OCI-LY7 (cell line): ENCODE measurements at regions not wholly inside any gene's neighbourhood (a gene's known extent, or its start where the extent isn't known, plus 50 kb on each side); places are given as distances from the start of the nearest gene placed in this dataset.

Experiments used
- BruUV-seq: library from RNA; stranded (reverse); fragments of 400-500 nt; replicated peaks from 2 replicates; lab custom pipeline; 2021; lab: Mats Ljungman, UMichigan
- CTCF ChIA-PET: fragments of 300-600 bp; sonication (Branson Sonifier 250); formaldehyde crosslinking; loops from one replicate; lab custom pipeline; 2022; ENCODE audit warnings: antibody characterized with exemption; ENCODE audit not compliant: unreplicated experiment; lab: Charles Lee
- POLR2A ChIA-PET: fragments of 300-600 bp; sonication (Branson Sonifier 250); formaldehyde crosslinking; loops from one replicate; lab custom pipeline; 2022; ENCODE audit warnings: antibody characterized with exemption; lab: Charles Lee
- DNase-seq: peaks from one replicate; pipeline ENCODE4 v3.0.0-alpha.2; 2015; ENCODE audit warnings: low spot score
- H2AFZ ChIP-seq: fragments of 200-600 bp; sonication (generic), shearing (Covaris generic); 2 replicates; pipeline ENCODE4 v1.6.1; 2014; ENCODE audit warnings: mild to moderate bottlenecking, antibody characterized with exemption, low read length, moderate library complexity
- H3K27ac ChIP-seq: fragments of 200-600 bp; sonication (generic); 2 replicates; pipeline ENCODE4 v1.5.1; 2014; ENCODE audit warnings: mixed run types, low read depth, mild to moderate bottlenecking, moderate library complexity, low read length, inconsistent platforms; ENCODE audit not compliant: poor library complexity, severe bottlenecking
- H3K36me3 ChIP-seq: fragments of 200-600 bp; sonication (generic); 2 replicates; pipeline ENCODE4 v1.6.1; 2014; ENCODE audit warnings: mild to moderate bottlenecking, antibody characterized with exemption, low read length, moderate library complexity, mixed read lengths; ENCODE audit not compliant: insufficient read depth
- H3K4me1 ChIP-seq: fragments of 200-600 bp; sonication (generic); 2 replicates; pipeline ENCODE4 v1.5.1; 2014; ENCODE audit warnings: mild to moderate bottlenecking, low read length; ENCODE audit not compliant: insufficient read depth, poor library complexity, severe bottlenecking
- H3K4me2 ChIP-seq: fragments of 200-600 bp; sonication (generic); 2 replicates; pipeline ENCODE4 v1.6.1; 2014; ENCODE audit warnings: mild to moderate bottlenecking, low read length
- H3K4me3 ChIP-seq: fragments of 200-600 bp; sonication (generic); 2 replicates; pipeline ENCODE4 v1.5.1; 2014; ENCODE audit warnings: mild to moderate bottlenecking, low read depth, low read length; ENCODE audit not compliant: poor library complexity, severe bottlenecking
- H3K79me2 ChIP-seq: fragments of 200-600 bp; sonication (generic); 2 replicates; pipeline ENCODE4 v1.6.1; 2016; ENCODE audit warnings: low read depth, mild to moderate bottlenecking, low read length, moderate library complexity, mixed read lengths; ENCODE audit not compliant: insufficient read depth
- H3K9me2 ChIP-seq: fragments of 200-600 bp; sonication (generic); 2 replicates; pipeline ENCODE4 v1.6.1; 2016; ENCODE audit warnings: mild to moderate bottlenecking, low read length, mixed read lengths; ENCODE audit not compliant: insufficient read depth
- H3K9me3 ChIP-seq: fragments of 200-600 bp; sonication (generic); 2 replicates; pipeline ENCODE4 v1.6.1; 2014; ENCODE audit warnings: mild to moderate bottlenecking, mixed run types, low read length, mixed read lengths
- H4K20me1 ChIP-seq: fragments of 200-600 bp; sonication (generic); 2 replicates; pipeline ENCODE4 v1.6.1; 2014; ENCODE audit warnings: mild to moderate bottlenecking, antibody characterized with exemption, low read length, moderate library complexity, mixed read lengths; ENCODE audit not compliant: insufficient read depth
- EZH2phosphoT487 ChIP-seq: fragments of 200-600 bp; sonication (generic); IDR thresholded peaks from 2 replicates; pipeline ENCODE4 v1.6.1; 2018; ENCODE audit warnings: low read depth, borderline replicate concordance, mild to moderate bottlenecking, mixed run types, antibody characterized with exemption, low read length, moderate library complexity, mixed read lengths
- intact Hi-C: fragments of 100-400 bp; cut with micrococcal nuclease; formaldehyde crosslinking; loops from one replicate; pipeline ENCODE4 v1.10.0; 2022; ENCODE audit not compliant: unreplicated experiment
- TF ChIP-seq, protein P1 (sequence below): fragments of 200-600 bp; sonication (generic); conservative IDR thresholded peaks from 2 replicates; pipeline ENCODE4 v1.5.1; 2014; ENCODE audit warnings: mild to moderate bottlenecking, antibody characterized with exemption, low read length, moderate library complexity, mixed read lengths

DNA sequence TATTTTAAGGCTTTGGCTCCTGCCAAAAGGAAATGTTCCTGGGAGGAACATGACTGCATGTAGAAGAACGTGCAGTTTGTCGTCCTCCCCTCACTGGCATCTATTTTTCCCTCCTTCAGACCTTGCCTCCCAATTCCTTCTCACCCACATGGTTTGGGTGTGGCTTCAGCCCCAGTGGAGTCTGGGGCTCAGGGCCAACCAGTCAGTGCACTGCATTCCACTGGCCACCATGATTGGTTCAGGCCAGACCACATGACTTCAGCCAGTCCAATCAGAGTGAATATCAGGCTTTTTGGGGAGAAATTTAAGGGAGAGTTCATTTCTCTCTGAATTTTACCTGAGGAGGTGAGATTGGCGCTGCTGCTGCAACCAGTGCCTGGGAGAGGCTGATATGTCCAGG is 171.6 kb downstream of the ZIC5 start:
- no peak overlapping the region for H3K27ac ChIP-seq
- no peaks in the 10 kb centered on the region for H3K9me3 ChIP-seq
- ChIA-PET CTCF (no interaction called here), POLR2A (no interaction called here)
- no peak for TF ChIP-seq EZH2phosphoT487
- TF ChIP-seq, protein P1, sequence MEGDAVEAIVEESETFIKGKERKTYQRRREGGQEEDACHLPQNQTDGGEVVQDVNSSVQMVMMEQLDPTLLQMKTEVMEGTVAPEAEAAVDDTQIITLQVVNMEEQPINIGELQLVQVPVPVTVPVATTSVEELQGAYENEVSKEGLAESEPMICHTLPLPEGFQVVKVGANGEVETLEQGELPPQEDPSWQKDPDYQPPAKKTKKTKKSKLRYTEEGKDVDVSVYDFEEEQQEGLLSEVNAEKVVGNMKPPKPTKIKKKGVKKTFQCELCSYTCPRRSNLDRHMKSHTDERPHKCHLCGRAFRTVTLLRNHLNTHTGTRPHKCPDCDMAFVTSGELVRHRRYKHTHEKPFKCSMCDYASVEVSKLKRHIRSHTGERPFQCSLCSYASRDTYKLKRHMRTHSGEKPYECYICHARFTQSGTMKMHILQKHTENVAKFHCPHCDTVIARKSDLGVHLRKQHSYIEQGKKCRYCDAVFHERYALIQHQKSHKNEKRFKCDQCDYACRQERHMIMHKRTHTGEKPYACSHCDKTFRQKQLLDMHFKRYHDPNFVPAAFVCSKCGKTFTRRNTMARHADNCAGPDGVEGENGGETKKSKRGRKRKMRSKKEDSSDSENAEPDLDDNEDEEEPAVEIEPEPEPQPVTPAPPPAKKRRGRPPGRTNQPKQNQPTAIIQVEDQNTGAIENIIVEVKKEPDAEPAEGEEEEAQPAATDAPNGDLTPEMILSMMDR = no peak
- H3K4me3 ChIP-seq = no peak overlapping the region
- H3K4me1 ChIP-seq = no peaks in the 10 kb centered on the region
- no peaks in the 10 kb centered on the region for H3K79me2 ChIP-seq
- DNase-seq = no peak
- H3K9me2 ChIP-seq = no peaks in the 10 kb centered on the region
- intact Hi-C loops = no loop called here
- no peaks in the 10 kb centered on the region for H4K20me1 ChIP-seq
- no peaks in the 10 kb centered on the region for H3K36me3 ChIP-seq
- H3K4me2 ChIP-seq = no peak overlapping the region
- no TSS peak for BruUV-seq
- H2AFZ ChIP-seq = no peak overlapping the region

DNA sequence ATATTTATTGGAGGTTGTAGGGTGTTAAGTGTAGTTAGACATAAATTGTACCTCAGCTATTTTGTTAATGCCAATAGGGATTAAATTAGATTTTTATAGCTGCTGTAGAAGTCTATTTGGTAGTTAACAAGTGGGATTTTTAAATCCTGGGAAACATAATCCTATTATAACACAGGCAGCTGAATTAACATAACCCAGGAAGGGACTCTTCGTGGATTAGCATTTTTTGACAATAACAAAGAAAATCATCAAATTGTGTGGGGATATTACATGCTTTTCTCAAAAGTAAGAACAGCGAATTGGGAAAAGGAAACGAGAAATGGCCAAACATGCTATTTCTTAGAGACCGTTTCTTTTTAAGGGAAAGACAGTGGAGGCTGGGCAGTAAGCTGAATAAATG is 172.8 kb downstream of the ZIC5 start:
- Histone ChIP-seq H2AFZ (no peak overlapping the region), H3K36me3 (no peaks in the 10 kb centered on the region), H3K9me3 (no peaks in the 10 kb centered on the region), H3K4me1 (no peaks in the 10 kb centered on the region), H3K4me3 (no peak overlapping the region), H4K20me1 (no peaks in the 10 kb centered on the region), H3K9me2 (no peaks in the 10 kb centered on the region), H3K27ac (no peak overlapping the region), H3K79me2 (no peaks in the 10 kb centered on the region), H3K4me2 (no peak overlapping the region)
- ChIA-PET POLR2A (no interaction called here), CTCF (no interaction called here)
- no TSS peak for BruUV-seq
- DNase-seq = no peak
- no peak for TF ChIP-seq EZH2phosphoT487
- TF ChIP-seq, protein P1 = no peak
- intact Hi-C loops = no loop called here

DNA sequence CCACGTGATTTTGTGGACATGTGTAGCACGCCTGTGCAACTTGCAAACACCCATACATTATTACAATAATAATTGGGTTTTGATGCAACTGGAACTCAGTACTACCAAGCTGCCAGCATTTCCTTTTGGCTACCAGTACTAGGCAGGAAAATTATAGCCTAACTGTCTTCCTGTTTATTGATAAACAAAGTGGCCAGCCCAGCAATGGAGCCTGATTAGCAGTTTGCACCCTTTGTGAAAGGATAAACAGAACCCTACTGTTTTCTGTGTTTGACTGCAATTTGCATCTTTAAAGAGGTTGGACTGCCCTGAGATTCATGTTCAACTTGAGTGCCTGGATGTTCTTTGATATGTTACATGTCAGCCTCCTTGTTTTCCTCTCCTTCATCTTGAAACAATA is 173.9 kb downstream of the ZIC5 start:
- Histone ChIP-seq H3K4me3 (no peak overlapping the region), H2AFZ (no peak overlapping the region), H3K9me2 (no peaks in the 10 kb centered on the region), H4K20me1 (no peaks in the 10 kb centered on the region), H3K36me3 (no peaks in the 10 kb centered on the region), H3K9me3 (no peaks in the 10 kb centered on the region), H3K27ac (no peak overlapping the region), H3K4me1 (no peaks in the 10 kb centered on the region), H3K4me2 (no peak overlapping the region), H3K79me2 (no peaks in the 10 kb centered on the region)
- intact Hi-C loops = no loop called here
- TF ChIP-seq, protein P1 = no peak
- TF ChIP-seq EZH2phosphoT487 = no peak
- ChIA-PET POLR2A (no interaction called here), CTCF (no interaction called here)
- BruUV-seq = no TSS peak
- DNase-seq = no peak
